GM23338 (cell line): ENCODE measurements at regions not wholly inside any gene's neighbourhood (a gene's known extent, or its start where the extent isn't known, plus 50 kb on each side); places are given as distances from the start of the nearest gene placed in this dataset.

Experiments used
- ATAC-seq: fragments of 200-7000 bp; cut with Tn5 transposase; 3 replicates; pipeline ENCODE4 v1.9.1; 2020
- DNase-seq: peaks from one replicate; pipeline ENCODE4 v3.0.0-alpha.2; 2015; ENCODE audit warnings: low spot score
- H2AFZ ChIP-seq: fragments of 200-600 bp; sonication (generic); 2 replicates; pipeline ENCODE4 v1.8.0; 2016; ENCODE audit warnings: antibody characterized with exemption, mild to moderate bottlenecking, moderate library complexity
- H3F3A ChIP-seq: fragments of 200-600 bp; sonication (generic); replicated peaks from 2 replicates; pipeline ENCODE4 v1.8.0; 2017; ENCODE audit warnings: antibody characterized with exemption, mixed run types, low read depth
- H3K27ac ChIP-seq: fragments of 200-600 bp; sonication (generic); 2 replicates; pipeline ENCODE4 v1.6.1; 2016; ENCODE audit warnings: low read depth
- H3K27me3 ChIP-seq: fragments of 200-600 bp; sonication (generic); 2 replicates; pipeline ENCODE4 v1.8.0; 2016; ENCODE audit warnings: mild to moderate bottlenecking, mixed run types, moderate library complexity; ENCODE audit not compliant: insufficient read depth
- H3K36me3 ChIP-seq: fragments of 200-600 bp; sonication (generic); 2 replicates; pipeline ENCODE4 v1.8.0; 2016; ENCODE audit warnings: mild to moderate bottlenecking; ENCODE audit not compliant: insufficient read depth
- H3K4me1 ChIP-seq: fragments of 200-600 bp; sonication (generic); 2 replicates; pipeline ENCODE4 v1.8.0; 2016; ENCODE audit warnings: mild to moderate bottlenecking, moderate library complexity; ENCODE audit not compliant: insufficient read depth
- H3K4me2 ChIP-seq: fragments of 200-600 bp; sonication (generic); 2 replicates; pipeline ENCODE4 v1.7.1; 2017; ENCODE audit warnings: mixed run types
- H3K4me3 ChIP-seq: fragments of 200-600 bp; sonication (generic); 2 replicates; pipeline ENCODE4 v1.6.1; 2016; ENCODE audit warnings: mixed run types
- H3K79me2 ChIP-seq: fragments of 200-600 bp; sonication (generic); replicated peaks from 2 replicates; pipeline ENCODE4 v1.8.0; 2017; ENCODE audit warnings: mild to moderate bottlenecking; ENCODE audit not compliant: insufficient read depth
- H3K9me2 ChIP-seq: fragments of 200-600 bp; sonication (generic); 2 replicates; pipeline ENCODE4 v1.8.0; 2017; ENCODE audit not compliant: insufficient read depth
- H4K20me1 ChIP-seq: fragments of 200-600 bp; sonication (generic); replicated peaks from 2 replicates; pipeline ENCODE4 v1.8.0; 2017; ENCODE audit warnings: mild to moderate bottlenecking; ENCODE audit not compliant: insufficient read depth
- H3K27ac Mint-ChIP-seq: 2 replicates; pipeline ENCODE4 v1.8.0; 2020; ENCODE audit warnings: inconsistent platforms, mild to moderate bottlenecking, moderate library complexity, mixed read lengths
- H3K27me3 Mint-ChIP-seq: 3 replicates; pipeline ENCODE4 v1.8.0; 2022; ENCODE audit warnings: low read depth, mild to moderate bottlenecking, moderate library complexity, mixed read lengths, inconsistent platforms; ENCODE audit not compliant: insufficient read depth, poor library complexity
- H3K36me3 Mint-ChIP-seq: 3 replicates; pipeline ENCODE4 v1.8.0; 2021; ENCODE audit warnings: low read depth, mild to moderate bottlenecking, inconsistent platforms, moderate library complexity, mixed read lengths
- H3K4me1 Mint-ChIP-seq: 3 replicates; pipeline ENCODE4 v1.8.0; 2020; ENCODE audit warnings: mild to moderate bottlenecking, inconsistent platforms, mixed read lengths
- H3K4me3 Mint-ChIP-seq: 3 replicates; pipeline ENCODE4 v1.8.0; 2021; ENCODE audit warnings: moderate library complexity, mild to moderate bottlenecking, inconsistent platforms, mixed read lengths
- H3K9me3 Mint-ChIP-seq: 3 replicates; pipeline ENCODE4 v1.8.0; 2020; ENCODE audit warnings: moderate library complexity, mild to moderate bottlenecking, inconsistent platforms, mixed read lengths
- CREB1 ChIP-seq: fragments of 250-450 bp; sonication (Bioruptor Pico); IDR thresholded peaks from 2 replicates; pipeline ENCODE4 v1.5.0; 2020; ENCODE audit warnings: low read depth, mild to moderate bottlenecking, moderate library complexity
- EZH2 ChIP-seq: fragments of 200-600 bp; sonication (generic); IDR thresholded peaks from one replicate; pipeline ENCODE4 v1.8.0; 2017; ENCODE audit warnings: antibody characterized with exemption, mild to moderate bottlenecking, low read depth; ENCODE audit not compliant: unreplicated experiment
- EZH2phosphoT487 ChIP-seq: fragments of 200-600 bp; sonication (generic); IDR thresholded peaks from one replicate; pipeline ENCODE4 v1.8.1; 2018; ENCODE audit warnings: antibody characterized with exemption; ENCODE audit not compliant: unreplicated experiment
- JUNB ChIP-seq: IDR thresholded peaks from one replicate; pipeline ENCODE4 v1.6.1; 2016; ENCODE audit warnings: antibody characterized with exemption; ENCODE audit not compliant: unreplicated experiment
- NANOG ChIP-seq: IDR thresholded peaks from 2 replicates; pipeline ENCODE4 v1.6.1; 2016; ENCODE audit warnings: antibody characterized with exemption, borderline replicate concordance
- POLR2AphosphoS5 ChIP-seq: IDR thresholded peaks from 2 replicates; pipeline ENCODE4 v1.6.1; 2016; ENCODE audit warnings: antibody characterized with exemption, low read depth
- STAT1 ChIP-seq: IDR thresholded peaks from one replicate; pipeline ENCODE4 v1.6.1; 2016; ENCODE audit warnings: antibody characterized with exemption; ENCODE audit not compliant: unreplicated experiment
- ZNF114 ChIP-seq: fragments of 250-450 bp; sonication (Bioruptor Pico); IDR thresholded peaks from 2 replicates; pipeline ENCODE4 v1.5.0; 2020; ENCODE audit warnings: mild to moderate bottlenecking, moderate library complexity
- ZNF331 ChIP-seq: fragments of 250-450 bp; sonication (Bioruptor Pico); IDR thresholded peaks from 2 replicates; pipeline ENCODE4 v1.5.0; 2020; ENCODE audit warnings: low read depth, mild to moderate bottlenecking, moderate library complexity
- TF ChIP-seq, protein P1 (sequence below): fragments of 250-450 bp; sonication (Bioruptor Pico); IDR thresholded peaks from 2 replicates; pipeline ENCODE4 v1.5.0; 2020; ENCODE audit warnings: mild to moderate bottlenecking, moderate library complexity

DNA sequence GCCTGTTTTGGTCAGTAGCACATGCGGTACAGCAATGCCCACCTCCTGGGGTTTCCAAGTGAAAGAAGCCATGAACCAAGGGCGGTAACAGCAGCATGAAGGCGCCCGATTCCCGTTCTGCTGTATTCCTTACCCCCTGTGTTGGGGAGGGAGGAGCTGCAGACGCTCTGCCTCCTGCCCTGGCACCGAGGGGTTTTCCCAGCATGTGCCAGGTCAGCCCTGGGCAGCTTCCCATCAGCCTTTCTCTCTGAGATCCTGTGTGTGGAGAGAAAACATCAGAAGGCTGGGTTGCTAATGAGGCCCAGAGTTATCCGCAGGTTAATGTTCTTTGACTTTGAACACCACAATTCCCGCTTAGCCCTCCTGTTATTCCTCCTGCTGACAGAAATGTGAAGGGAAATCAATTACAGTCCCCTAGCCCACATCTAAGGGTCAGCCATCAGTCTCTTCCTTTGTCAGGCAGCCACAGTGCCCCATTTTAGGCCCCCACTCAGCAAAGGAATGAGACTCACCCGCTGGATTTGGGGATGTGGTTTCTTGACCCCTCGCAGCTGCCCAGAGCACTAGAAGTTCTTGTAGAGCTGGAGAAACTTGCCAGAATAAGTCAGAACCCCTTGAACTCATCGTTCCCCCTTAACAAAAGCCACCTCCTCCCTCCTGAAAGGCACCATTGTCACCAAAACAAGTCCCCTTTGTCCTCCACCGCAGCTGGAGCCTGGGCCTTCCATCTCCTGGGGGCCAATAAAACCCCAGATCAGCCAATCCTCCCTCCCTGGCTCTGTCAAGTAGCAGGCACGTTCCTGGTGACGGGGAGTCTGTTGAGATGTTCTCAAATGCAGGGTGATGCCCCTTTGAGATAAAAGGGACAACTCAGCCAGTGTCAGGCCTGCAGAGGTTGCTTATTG lies 168.5 kb downstream of the KATNIP start (continued):
- TF ChIP-seq, protein P1, sequence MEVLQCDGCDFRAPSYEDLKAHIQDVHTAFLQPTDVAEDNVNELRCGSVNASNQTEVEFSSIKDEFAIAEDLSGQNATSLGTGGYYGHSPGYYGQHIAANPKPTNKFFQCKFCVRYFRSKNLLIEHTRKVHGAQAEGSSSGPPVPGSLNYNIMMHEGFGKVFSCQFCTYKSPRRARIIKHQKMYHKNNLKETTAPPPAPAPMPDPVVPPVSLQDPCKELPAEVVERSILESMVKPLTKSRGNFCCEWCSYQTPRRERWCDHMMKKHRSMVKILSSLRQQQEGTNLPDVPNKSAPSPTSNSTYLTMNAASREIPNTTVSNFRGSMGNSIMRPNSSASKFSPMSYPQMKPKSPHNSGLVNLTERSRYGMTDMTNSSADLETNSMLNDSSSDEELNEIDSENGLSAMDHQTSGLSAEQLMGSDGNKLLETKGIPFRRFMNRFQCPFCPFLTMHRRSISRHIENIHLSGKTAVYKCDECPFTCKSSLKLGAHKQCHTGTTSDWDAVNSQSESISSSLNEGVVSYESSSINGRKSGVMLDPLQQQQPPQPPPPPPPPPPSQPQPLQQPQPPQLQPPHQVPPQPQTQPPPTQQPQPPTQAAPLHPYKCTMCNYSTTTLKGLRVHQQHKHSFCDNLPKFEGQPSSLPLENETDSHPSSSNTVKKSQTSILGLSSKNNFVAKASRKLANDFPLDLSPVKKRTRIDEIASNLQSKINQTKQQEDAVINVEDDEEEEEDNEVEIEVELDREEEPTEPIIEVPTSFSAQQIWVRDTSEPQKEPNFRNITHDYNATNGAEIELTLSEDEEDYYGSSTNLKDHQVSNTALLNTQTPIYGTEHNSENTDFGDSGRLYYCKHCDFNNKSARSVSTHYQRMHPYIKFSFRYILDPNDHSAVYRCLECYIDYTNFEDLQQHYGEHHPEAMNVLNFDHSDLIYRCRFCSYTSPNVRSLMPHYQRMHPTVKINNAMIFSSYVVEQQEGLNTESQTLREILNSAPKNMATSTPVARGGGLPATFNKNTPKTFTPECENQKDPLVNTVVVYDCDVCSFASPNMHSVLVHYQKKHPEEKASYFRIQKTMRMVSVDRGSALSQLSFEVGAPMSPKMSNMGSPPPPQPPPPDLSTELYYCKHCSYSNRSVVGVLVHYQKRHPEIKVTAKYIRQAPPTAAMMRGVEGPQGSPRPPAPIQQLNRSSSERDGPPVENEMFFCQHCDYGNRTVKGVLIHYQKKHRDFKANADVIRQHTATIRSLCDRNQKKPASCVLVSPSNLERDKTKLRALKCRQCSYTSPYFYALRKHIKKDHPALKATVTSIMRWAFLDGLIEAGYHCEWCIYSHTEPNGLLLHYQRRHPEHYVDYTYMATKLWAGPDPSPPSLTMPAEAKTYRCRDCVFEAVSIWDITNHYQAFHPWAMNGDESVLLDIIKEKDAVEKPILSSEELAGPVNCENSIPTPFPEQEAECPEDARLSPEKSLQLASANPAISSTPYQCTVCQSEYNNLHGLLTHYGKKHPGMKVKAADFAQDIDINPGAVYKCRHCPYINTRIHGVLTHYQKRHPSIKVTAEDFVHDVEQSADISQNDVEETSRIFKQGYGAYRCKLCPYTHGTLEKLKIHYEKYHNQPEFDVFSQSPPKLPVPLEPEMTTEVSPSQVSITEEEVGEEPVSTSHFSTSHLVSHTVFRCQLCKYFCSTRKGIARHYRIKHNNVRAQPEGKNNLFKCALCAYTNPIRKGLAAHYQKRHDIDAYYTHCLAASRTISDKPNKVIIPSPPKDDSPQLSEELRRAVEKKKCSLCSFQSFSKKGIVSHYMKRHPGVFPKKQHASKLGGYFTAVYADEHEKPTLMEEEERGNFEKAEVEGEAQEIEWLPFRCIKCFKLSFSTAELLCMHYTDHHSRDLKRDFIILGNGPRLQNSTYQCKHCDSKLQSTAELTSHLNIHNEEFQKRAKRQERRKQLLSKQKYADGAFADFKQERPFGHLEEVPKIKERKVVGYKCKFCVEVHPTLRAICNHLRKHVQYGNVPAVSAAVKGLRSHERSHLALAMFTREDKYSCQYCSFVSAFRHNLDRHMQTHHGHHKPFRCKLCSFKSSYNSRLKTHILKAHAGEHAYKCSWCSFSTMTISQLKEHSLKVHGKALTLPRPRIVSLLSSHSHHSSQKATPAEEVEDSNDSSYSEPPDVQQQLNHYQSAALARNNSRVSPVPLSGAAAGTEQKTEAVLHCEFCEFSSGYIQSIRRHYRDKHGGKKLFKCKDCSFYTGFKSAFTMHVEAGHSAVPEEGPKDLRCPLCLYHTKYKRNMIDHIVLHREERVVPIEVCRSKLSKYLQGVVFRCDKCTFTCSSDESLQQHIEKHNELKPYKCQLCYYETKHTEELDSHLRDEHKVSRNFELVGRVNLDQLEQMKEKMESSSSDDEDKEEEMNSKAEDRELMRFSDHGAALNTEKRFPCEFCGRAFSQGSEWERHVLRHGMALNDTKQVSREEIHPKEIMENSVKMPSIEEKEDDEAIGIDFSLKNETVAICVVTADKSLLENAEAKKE (CRISPR knock-in tag): no peak
- TF ChIP-seq POLR2AphosphoS5 (no peak), CREB1 (no peak), ZNF114 (CRISPR knock-in tag) (no peak), ZNF331 (CRISPR knock-in tag) (no peak), STAT1 (no peak), EZH2phosphoT487 (no peak), EZH2 (no peak)

DNA sequence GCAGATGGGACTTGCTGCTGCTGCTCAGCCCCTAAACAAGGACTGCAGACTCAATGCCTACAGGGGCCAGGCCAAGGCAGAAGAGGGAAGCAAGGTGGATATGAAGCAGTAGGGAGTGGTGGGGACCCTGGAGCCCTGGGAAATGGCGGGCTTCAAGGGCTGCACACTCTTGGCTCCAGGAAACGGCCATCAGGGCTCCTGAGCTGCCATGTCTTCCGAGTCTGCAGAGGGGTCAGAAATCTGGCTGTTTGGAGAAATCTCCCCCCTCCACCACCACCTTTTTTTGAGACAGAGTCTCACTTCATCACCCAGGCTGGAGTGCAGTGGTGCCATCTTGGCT lies 169.1 kb downstream of the KATNIP start:
- no peak overlapping the region for H3K4me2 ChIP-seq
- H3K36me3 Mint-ChIP-seq: no peaks in the 10 kb centered on the region; the same call in 2 of the 3 replicates
- H3K4me3 ChIP-seq: no peak overlapping the region
- H3K27ac Mint-ChIP-seq: 0 out of 2 replicates have a peak overlapping the region, but pooled peaks have one; percentile 28
- H3K4me3 Mint-ChIP-seq: no peak overlapping the region
- H3K9me3 Mint-ChIP-seq: no peaks in the 10 kb centered on the region
- H4K20me1 ChIP-seq: no peaks in the 10 kb centered on the region
- H3K36me3 ChIP-seq: no peaks in the 10 kb centered on the region
- no peaks in the 10 kb centered on the region for H3K9me2 ChIP-seq
- no peak for ATAC-seq
- no peak for DNase-seq
- peaks cover 7% of the 10 kb centered on the region for H3K27me3 Mint-ChIP-seq
- no peak overlapping the region for H3K27ac ChIP-seq
- H3K4me1 ChIP-seq: no peaks in the 10 kb centered on the region; the same call in 1 of the 2 replicates
- no peaks in the 10 kb centered on the region for H3K27me3 ChIP-seq
- no peak overlapping the region for H2AFZ ChIP-seq
- H3F3A ChIP-seq: no peaks in the 10 kb centered on the region
- H3K4me1 Mint-ChIP-seq: peaks cover 19% of the 10 kb centered on the region
- no peaks in the 10 kb centered on the region for H3K79me2 ChIP-seq
- TF ChIP-seq NANOG: no peak
- no peak for TF ChIP-seq EZH2phosphoT487
- no peak for TF ChIP-seq POLR2AphosphoS5
- TF ChIP-seq ZNF114 (CRISPR knock-in tag): no peak
- no peak for TF ChIP-seq JUNB
